Nephron (organoid): ENCODE measurements at regions not wholly inside any gene's neighbourhood (a gene's known extent, or its start where the extent isn't known, plus 50 kb on each side); places are given as distances from the start of the nearest gene placed in this dataset.

Experiments used
- H3K27ac Mint-ChIP-seq, 3 experiments: 2 replicates each; pipeline ENCODE4 v1.8.0; 2020; ENCODE audit warnings: mixed read lengths in 3 of 3, mild to moderate bottlenecking in 2 of 3, moderate library complexity in 1 of 3
- H3K27me3 Mint-ChIP-seq: 2 replicates; pipeline ENCODE4 v1.8.0; 2021; ENCODE audit warnings: low read depth, mild to moderate bottlenecking, moderate library complexity, mixed read lengths
- H3K36me3 Mint-ChIP-seq: 2 replicates; pipeline ENCODE4 v1.8.0; 2020; ENCODE audit warnings: low read depth, mixed read lengths
- H3K4me1 Mint-ChIP-seq: 2 replicates; pipeline ENCODE4 v1.8.0; 2020; ENCODE audit warnings: mixed read lengths
- H3K4me3 Mint-ChIP-seq, 3 experiments: 2 replicates each; pipeline ENCODE4 v1.8.0; 2020; ENCODE audit warnings: mild to moderate bottlenecking in 3 of 3, mixed read lengths in 3 of 3, moderate library complexity in 2 of 3
- H3K9me3 Mint-ChIP-seq: 2 replicates; pipeline ENCODE4 v1.8.0; 2020; ENCODE audit warnings: mixed read lengths
- CTCF ChIP-seq, 3 experiments: fragments of 200-600 bp; sonication (generic); IDR thresholded peaks; one replicate each; pipeline ENCODE4 v1.5.0; 2021; ENCODE audit warnings: antibody characterized with exemption in 3 of 3; ENCODE audit not compliant: unreplicated experiment in 3 of 3

- peaks cover 9% of the 10 kb centered on the region for H3K36me3 Mint-ChIP-seq
Measured at GRCh38 chr7:73966941-73967831, 60.8 kb upstream of the ELN start.

GRCh38 chr7:73967832-73968290, 60.1 kb upstream of the ELN start:
- H3K27me3 Mint-ChIP-seq: peaks cover 22% of the 10 kb centered on the region
- TF ChIP-seq CTCF (IDR thresholded peaks at IDR 0.05; ENCODE audit: unreplicated experiment in 3 of 3): no peak
- no peak overlapping the region for H3K4me3 Mint-ChIP-seq
- H3K27ac Mint-ChIP-seq: no peak overlapping the region
- peaks cover 18% of the 10 kb centered on the region for H3K9me3 Mint-ChIP-seq
- peaks cover 9% of the 10 kb centered on the region for H3K36me3 Mint-ChIP-seq
- peaks cover 6% of the 10 kb centered on the region for H3K4me1 Mint-ChIP-seq

More at GRCh38 chr7:73966941-73967831, 60.8 kb upstream of the ELN start:
- Mint-ChIP-seq H3K27ac (no peak overlapping the region), H3K9me3 (peaks cover 20% of the 10 kb centered on the region), H3K4me1 (peaks cover 6% of the 10 kb centered on the region), H3K27me3 (peaks cover 19% of the 10 kb centered on the region), H3K4me3 (no peak overlapping the region)
- TF ChIP-seq CTCF (IDR thresholded peaks at IDR 0.05; ENCODE audit: unreplicated experiment in 3 of 3): no peak

GRCh38 chr7:73968487-73968886, 59.5 kb upstream of the ELN start:
- Mint-ChIP-seq H3K4me3 (no peak overlapping the region), H3K27ac (no peak overlapping the region), H3K36me3 (peaks cover 9% of the 10 kb centered on the region), H3K9me3 (peaks cover 13% of the 10 kb centered on the region), H3K27me3 (peaks cover 25% of the 10 kb centered on the region), H3K4me1 (peaks cover 6% of the 10 kb centered on the region)
- no peak for TF ChIP-seq CTCF (IDR thresholded peaks at IDR 0.05; ENCODE audit: unreplicated experiment in 3 of 3)

- H3K4me1 Mint-ChIP-seq: peaks cover 16% of the 10 kb centered on the region
- no peak overlapping the region for H3K4me3 Mint-ChIP-seq
- no peak overlapping the region for H3K27ac Mint-ChIP-seq
- no peak for TF ChIP-seq CTCF (IDR thresholded peaks at IDR 0.05; ENCODE audit: unreplicated experiment in 3 of 3)
- peaks cover 4% of the 10 kb centered on the region for H3K36me3 Mint-ChIP-seq
- H3K27me3 Mint-ChIP-seq: peaks cover 39% of the 10 kb centered on the region
- H3K9me3 Mint-ChIP-seq: peaks cover 3% of the 10 kb centered on the region
Measured at GRCh38 chr7:73969991-73970390, 58.0 kb upstream of the ELN start.

- Mint-ChIP-seq H3K9me3 (peaks cover 3% of the 10 kb centered on the region), H3K4me3 (no peak overlapping the region), H3K27me3 (peaks cover 45% of the 10 kb centered on the region), H3K36me3 (peaks cover 4% of the 10 kb centered on the region), H3K4me1 (peaks cover 23% of the 10 kb centered on the region), H3K27ac (no peak overlapping the region)
- no peak for TF ChIP-seq CTCF (IDR thresholded peaks at IDR 0.05; ENCODE audit: unreplicated experiment in 3 of 3)
Measured at GRCh38 chr7:73970801-73971229, 57.2 kb upstream of the ELN start.
